ENCODE measurements at regions not wholly inside any gene's neighbourhood (a gene's known extent, or its start where the extent isn't known, plus 50 kb on each side); places are given as distances from the start of the nearest gene placed in this dataset.

- no peak for TF ChIP-seq CTCF (IDR thresholded peaks at IDR 0.05)
- TF ChIP-seq, protein P1, sequence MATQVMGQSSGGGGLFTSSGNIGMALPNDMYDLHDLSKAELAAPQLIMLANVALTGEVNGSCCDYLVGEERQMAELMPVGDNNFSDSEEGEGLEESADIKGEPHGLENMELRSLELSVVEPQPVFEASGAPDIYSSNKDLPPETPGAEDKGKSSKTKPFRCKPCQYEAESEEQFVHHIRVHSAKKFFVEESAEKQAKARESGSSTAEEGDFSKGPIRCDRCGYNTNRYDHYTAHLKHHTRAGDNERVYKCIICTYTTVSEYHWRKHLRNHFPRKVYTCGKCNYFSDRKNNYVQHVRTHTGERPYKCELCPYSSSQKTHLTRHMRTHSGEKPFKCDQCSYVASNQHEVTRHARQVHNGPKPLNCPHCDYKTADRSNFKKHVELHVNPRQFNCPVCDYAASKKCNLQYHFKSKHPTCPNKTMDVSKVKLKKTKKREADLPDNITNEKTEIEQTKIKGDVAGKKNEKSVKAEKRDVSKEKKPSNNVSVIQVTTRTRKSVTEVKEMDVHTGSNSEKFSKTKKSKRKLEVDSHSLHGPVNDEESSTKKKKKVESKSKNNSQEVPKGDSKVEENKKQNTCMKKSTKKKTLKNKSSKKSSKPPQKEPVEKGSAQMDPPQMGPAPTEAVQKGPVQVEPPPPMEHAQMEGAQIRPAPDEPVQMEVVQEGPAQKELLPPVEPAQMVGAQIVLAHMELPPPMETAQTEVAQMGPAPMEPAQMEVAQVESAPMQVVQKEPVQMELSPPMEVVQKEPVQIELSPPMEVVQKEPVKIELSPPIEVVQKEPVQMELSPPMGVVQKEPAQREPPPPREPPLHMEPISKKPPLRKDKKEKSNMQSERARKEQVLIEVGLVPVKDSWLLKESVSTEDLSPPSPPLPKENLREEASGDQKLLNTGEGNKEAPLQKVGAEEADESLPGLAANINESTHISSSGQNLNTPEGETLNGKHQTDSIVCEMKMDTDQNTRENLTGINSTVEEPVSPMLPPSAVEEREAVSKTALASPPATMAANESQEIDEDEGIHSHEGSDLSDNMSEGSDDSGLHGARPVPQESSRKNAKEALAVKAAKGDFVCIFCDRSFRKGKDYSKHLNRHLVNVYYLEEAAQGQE (IDR thresholded peaks at IDR 0.05; ENCODE audit: insufficient read depth in 1 of 2, low read depth in 2 of 2, low read length in 1 of 2): no peak
These were observed 350.6 kb upstream of the VRK2 start for GRCh38 chr2:57696016-57696415.

All from Panc1 (cell line).